ENCODE measurements at regions not wholly inside any gene's neighbourhood (a gene's known extent, or its start where the extent isn't known, plus 50 kb on each side); places are given as distances from the start of the nearest gene placed in this dataset.

DNA sequence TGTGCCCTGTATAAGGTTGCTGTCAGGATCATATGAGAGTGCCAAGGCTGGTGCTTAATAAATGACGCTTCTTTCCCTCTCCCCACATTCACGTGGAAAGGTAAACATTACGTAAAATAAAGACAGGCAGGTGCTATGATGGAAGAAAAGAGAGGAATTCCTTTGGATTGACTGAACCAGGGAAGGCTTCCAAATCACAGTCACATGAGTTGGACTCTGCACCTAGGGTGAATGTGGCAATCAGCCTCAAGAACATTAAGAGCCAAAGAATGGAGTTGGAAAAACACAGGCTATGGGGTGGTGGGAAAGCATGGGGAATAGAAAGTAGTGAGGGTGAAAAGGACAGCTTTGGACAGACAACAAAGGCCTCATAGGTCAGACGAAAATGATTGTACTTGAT, 473.1 kb downstream of the VRK1 start:
- TF ChIP-seq OVOL3 (tag by site-specific recombination; IDR thresholded peaks at IDR 0.05) = no peak
- TF ChIP-seq CTCF (tag by site-specific recombination; IDR thresholded peaks at IDR 0.05) = no peak
- no peak for TF ChIP-seq TCF7L2 (IDR thresholded peaks at IDR 0.05; ENCODE audit: borderline replicate concordance, low read depth, low read length)
- TF ChIP-seq ZNF350 (tag by site-specific recombination; IDR thresholded peaks at IDR 0.05) = no peak
- no peak for TF ChIP-seq ZNF324 (tag by site-specific recombination; IDR thresholded peaks at IDR 0.05)
- no peak for TF ChIP-seq ZBTB6 (tag by site-specific recombination; IDR thresholded peaks at IDR 0.05)
- TF ChIP-seq, protein P1, sequence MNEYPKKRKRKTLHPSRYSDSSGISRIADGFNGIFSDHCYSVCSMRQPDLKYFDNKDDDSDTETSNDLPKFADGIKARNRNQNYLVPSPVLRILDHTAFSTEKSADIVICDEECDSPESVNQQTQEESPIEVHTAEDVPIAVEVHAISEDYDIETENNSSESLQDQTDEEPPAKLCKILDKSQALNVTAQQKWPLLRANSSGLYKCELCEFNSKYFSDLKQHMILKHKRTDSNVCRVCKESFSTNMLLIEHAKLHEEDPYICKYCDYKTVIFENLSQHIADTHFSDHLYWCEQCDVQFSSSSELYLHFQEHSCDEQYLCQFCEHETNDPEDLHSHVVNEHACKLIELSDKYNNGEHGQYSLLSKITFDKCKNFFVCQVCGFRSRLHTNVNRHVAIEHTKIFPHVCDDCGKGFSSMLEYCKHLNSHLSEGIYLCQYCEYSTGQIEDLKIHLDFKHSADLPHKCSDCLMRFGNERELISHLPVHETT (tag by site-specific recombination; IDR thresholded peaks at IDR 0.05) = no peak
- no peak for TF ChIP-seq SETDB1 (IDR thresholded peaks at IDR 0.05; ENCODE audit: insufficient read length, low read length)
- no peak for TF ChIP-seq ZNF670 (tag by site-specific recombination; IDR thresholded peaks at IDR 0.05; ENCODE audit: low read depth)
- TF ChIP-seq REST (tag by site-specific recombination; IDR thresholded peaks at IDR 0.05) = no peak
- TF ChIP-seq ZBTB17 (tag by site-specific recombination; IDR thresholded peaks at IDR 0.05) = no peak
- no peak for TF ChIP-seq SP2 (tag by site-specific recombination; IDR thresholded peaks at IDR 0.05)
- no peak for TF ChIP-seq ZNF623 (tag by site-specific recombination; IDR thresholded peaks at IDR 0.05)
- TF ChIP-seq KLF9 (tag by site-specific recombination; IDR thresholded peaks at IDR 0.05; ENCODE audit: low read depth) = no peak
